HG03280 (cell line): ENCODE measurements at regions not wholly inside any gene's neighbourhood (a gene's known extent, or its start where the extent isn't known, plus 50 kb on each side); places are given as distances from the start of the nearest gene placed in this dataset.

Source experiments
- ATAC-seq: cut with Tn5 transposase; IDR thresholded peaks from one replicate; pipeline ENCODE4 v1.9.1; 2021; ENCODE audit warnings: mild to moderate bottlenecking, moderate library complexity; ENCODE audit not compliant: unreplicated experiment

DNA sequence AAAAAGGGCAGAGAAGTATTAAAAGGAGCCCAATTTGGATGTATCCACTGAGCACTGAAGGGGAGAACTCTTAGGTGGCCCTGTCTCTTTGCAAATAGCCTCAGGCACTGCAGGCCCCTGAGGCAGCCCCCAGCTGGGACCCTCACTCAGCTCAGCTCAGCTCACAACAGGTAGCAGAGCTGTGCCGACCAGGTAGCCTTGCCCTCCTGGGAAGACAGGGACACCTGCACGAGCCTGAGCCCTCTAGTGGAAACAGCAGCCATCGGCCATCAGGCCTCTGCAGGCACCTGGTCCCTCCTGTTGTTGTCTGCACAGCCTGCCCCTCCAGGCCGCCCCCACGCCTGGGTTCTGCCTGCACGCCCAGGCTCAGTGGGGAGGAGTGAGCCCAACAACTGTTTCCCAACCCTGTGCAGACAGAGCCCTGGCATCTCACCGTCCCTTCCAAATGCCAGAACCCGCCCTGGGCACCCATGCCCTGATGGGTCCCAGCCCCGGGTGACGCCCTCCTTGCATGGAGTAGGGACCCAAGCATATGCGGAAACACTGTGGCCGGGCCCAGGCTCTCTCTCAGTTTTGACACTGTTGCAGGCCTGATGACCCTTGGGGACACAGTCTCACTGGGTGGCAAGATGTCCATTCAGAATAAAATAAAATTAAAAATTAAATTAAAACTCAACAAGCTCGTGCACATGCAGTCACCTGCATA, 60.0 kb upstream of the AJAP1 start:
- ATAC-seq: no peak

- ATAC-seq: no peak
Observed at GRCh38 chr1:4595341-4596225, 58.8 kb upstream of the AJAP1 start.

DNA sequence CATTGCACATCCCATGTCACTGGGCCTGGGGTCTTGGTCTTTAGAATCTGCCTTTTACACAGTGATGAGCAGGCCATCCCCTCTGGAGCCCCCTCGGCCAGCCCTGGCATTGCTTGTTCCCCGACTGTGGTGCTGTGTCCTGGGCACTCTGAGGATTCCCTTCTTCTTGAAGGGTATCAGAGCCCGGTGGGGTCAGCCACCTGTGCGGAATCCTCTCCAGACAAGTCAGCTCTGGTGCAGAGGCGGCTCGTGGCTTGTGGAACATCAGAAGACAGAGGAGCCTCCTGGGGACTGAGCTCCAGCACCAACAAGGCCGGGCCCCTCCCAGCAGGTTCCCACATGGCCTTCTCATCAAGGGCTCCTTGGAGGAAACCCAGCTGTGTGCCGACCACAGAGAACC, 57.9 kb upstream of the AJAP1 start:
- ATAC-seq: no peak

DNA sequence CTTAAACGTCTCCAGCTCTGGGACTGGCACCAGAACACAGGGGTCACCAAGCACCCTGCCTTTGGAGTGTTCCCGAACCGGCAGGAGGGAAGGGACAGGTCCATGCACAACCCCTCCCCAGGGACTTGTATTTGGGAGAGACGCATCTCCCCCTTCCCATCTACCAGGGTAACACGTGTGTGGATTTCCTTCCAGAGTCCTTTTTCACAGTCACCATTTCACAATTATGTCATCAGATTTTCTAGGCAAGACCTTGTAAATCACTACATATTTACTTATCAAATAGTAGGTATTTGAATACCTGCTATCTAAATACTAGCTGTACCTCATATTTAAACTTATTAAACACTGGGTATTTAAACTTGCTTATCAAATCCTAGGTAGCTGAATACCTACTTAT, 57.4 kb upstream of the AJAP1 start:
- no peak for ATAC-seq

DNA sequence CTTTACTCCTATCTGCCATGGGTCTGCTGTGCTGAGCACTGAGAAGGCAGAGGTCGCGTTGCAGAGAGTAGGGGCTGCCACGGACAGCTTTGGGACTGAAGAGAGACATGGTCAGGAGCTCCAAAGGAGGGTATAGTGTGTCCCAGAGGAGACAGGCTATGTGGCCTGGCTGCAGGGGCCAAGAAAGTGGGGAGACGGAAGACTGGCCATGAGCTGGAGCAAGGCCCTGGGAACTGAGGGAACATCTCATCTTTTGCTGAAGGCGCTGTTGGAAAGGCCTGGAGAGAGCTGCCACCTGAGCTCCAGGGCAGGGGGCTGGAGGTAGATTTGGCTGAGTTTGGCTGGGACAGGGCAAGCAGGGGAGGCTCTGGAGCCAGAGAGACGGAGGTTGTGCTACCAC, 55.8 kb upstream of the AJAP1 start:
- no peak for ATAC-seq

DNA sequence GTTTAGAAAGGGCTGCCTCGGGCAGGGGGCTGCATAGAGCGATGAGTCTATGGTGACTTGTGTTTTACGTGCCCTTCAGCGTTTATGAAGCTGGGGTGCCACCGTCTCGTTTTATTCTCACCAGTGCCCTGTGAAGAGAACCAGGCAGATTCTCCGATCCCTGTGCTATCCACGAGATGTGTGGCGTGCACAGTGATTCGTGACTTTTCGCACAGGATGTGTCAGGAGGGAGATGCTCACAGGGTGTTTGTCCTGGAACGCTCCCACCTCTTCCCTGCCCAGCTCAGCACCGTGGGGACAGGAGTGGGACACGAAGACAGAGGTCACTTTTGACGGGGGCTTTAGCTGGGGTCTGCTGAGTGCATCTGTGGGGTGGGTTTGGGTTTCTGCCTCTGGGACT, 54.9 kb upstream of the AJAP1 start:
- ATAC-seq: no peak

GRCh38 chr1:4599951-4600481, 54.4 kb upstream of the AJAP1 start:
- no peak for ATAC-seq

DNA sequence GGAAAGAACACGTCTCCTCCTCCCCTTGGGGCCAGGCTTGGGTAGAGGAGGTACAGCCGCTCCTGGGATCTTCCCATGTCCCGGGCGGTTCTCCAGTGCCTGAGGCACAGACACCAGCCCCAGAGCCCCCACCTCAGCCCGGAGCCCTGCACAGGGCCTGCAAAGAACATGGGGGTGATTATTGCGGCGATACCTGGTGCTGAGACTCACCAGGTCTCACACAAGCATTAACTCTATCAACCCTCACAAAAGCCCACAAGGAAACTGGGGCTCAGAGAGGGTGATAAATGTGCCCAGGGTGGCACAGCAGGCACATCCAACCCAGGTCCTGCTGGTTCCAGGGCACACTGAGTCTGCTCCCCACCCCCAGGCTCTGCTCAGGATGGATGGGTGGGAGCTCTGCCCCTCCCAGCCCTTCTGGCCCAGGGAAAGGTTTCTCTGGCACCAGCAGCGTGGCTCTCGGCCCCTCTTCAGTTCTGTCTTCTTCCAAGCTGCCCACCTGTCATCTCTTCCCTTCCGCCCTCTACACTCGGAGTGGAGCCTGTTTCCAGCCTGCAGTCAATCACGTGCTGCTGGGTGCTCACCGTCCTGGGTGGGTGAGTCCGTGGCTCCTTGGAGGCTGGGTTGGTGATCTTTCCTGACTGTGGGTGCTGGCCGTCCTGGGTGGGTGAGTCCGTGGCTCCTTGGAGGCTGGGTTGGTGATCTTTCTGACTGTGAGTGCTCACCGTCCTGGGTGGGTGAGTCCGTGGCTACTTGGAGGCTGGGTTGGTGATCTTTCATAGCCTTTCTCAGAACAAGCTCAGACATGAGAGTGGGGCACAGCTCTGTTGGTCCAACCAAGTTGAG, 53.6 kb upstream of the AJAP1 start:
- ATAC-seq: no peak

DNA sequence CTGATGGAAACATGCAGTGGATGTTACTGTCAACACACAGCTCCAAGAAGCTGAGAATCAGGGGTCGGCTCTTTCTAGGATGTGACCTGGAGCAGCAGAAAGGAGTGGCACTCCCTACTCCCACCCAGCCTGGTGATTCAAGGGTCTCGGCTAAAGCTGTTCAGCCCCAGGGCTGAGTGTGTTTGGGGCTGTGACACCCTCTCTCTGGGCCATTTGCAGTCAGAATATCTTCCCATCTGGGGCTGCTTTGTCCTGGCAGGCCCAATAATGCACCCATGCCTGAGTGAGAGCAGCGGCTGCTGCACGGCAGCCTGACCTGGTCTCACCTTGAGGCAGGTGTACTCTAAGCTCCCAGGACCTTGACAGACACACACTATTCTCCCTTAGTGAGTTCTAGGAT, 52.5 kb upstream of the AJAP1 start:
- ATAC-seq: no peak

GRCh38 chr1:4602462-4603294, 51.7 kb upstream of the AJAP1 start:
- ATAC-seq: no peak

GRCh38 chr1:4603295-4604110, 50.9 kb upstream of the AJAP1 start:
- ATAC-seq: no peak
